Heart left ventricle (tissue), 13 donors: ENCODE measurements at regions not wholly inside any gene's neighbourhood (a gene's known extent, or its start where the extent isn't known, plus 50 kb on each side); places are given as distances from the start of the nearest gene placed in this dataset.

Experiments
- CTCF ChIP-seq, 12 donors: fragments of 200-600 bp; sonication (generic) in 4 of 12; IDR thresholded peaks; one replicate each; pipeline versions ENCODE4 v1.5.0 to v1.8.0; 2018 to 2022; ENCODE audit warnings: antibody characterized with exemption in 12 of 12, mild to moderate bottlenecking in 5 of 12
- POLR2A ChIP-seq, 2 donors: fragments of 450-650 bp; IDR thresholded peaks; one replicate each; pipeline ENCODE4 v1.6.1; 2017; ENCODE audit warnings: antibody characterized with exemption in 2 of 2, mild to moderate bottlenecking in 2 of 2, moderate library complexity in 2 of 2
- donor health status: ischemic (EF 13 %, LVEDD 7.1; RV severe dilation, severe dysfunction).
- donor health status: DM: no; HTN: yes; CAD: no.
- donor health status: DM: no; HTN: no; CAD: no.
- donor health status: ischemic (EF 25% LVEDD 6.9; RV normal size, moderate dysfunction).
- donor health status: ischemic (EF 25% LVEDD 5.7; RV mildly dilated, moderate dysfunction).
- donor health status: ischemic (EF 35%, LVEDD 5.7; RV mildly dilated, moderate dysfunction).
- donor health status: nonischemic (EF 11% LVEDD 7.7; RV severe dilation, severe dysfunction).
- donor health status: DM: yes; HTN: yes; CAD: no.
- donor health status: PGD.
- donor health status: ischemic (EF 29% LVEDD 5.4; RV normal size, mild dysfunction).
- donor health status: nonischemic (EF 23%, LVEDD 6.1; RV moderate dilation, normal function).

- TF ChIP-seq CTCF (IDR thresholded peaks at IDR 0.05) (no peak), POLR2A (IDR thresholded peaks at IDR 0.05) (no peak)
Measured at GRCh38 chr6:33935439-33936080, 131.8 kb upstream of the MLN start.
